PC-3 (cell line): ENCODE measurements at regions not wholly inside any gene's neighbourhood (a gene's known extent, or its start where the extent isn't known, plus 50 kb on each side); places are given as distances from the start of the nearest gene placed in this dataset.

ENCODE experiments used
- EZH2 ChIP-seq: fragments of 300-600 bp; sonication (generic); IDR thresholded peaks from one replicate; pipeline ENCODE4 v1.6.1; 2017; ENCODE audit warnings: antibody characterized with exemption, mild to moderate bottlenecking, low read length; ENCODE audit not compliant: unreplicated experiment
- EZH2phosphoT487 ChIP-seq: fragments of 300-600 bp; sonication (generic); IDR thresholded peaks from 2 replicates; pipeline ENCODE4 v1.6.1; 2018; ENCODE audit warnings: mild to moderate bottlenecking, antibody characterized with exemption, low read length, borderline replicate concordance
- TF ChIP-seq, protein P1 (sequence below): fragments of 300-600 bp; sonication (generic); conservative IDR thresholded peaks from 2 replicates; pipeline ENCODE4 v1.5.1; 2017; ENCODE audit warnings: antibody characterized with exemption, low read depth, mild to moderate bottlenecking, low read length

GRCh38 chr15:92807971-92808571, 92.1 kb upstream of the CHD2 start:
- TF ChIP-seq, protein P1, sequence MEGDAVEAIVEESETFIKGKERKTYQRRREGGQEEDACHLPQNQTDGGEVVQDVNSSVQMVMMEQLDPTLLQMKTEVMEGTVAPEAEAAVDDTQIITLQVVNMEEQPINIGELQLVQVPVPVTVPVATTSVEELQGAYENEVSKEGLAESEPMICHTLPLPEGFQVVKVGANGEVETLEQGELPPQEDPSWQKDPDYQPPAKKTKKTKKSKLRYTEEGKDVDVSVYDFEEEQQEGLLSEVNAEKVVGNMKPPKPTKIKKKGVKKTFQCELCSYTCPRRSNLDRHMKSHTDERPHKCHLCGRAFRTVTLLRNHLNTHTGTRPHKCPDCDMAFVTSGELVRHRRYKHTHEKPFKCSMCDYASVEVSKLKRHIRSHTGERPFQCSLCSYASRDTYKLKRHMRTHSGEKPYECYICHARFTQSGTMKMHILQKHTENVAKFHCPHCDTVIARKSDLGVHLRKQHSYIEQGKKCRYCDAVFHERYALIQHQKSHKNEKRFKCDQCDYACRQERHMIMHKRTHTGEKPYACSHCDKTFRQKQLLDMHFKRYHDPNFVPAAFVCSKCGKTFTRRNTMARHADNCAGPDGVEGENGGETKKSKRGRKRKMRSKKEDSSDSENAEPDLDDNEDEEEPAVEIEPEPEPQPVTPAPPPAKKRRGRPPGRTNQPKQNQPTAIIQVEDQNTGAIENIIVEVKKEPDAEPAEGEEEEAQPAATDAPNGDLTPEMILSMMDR: no peak
- TF ChIP-seq EZH2: no peak
- TF ChIP-seq EZH2phosphoT487: no peak
